ENCODE measurements at regions not wholly inside any gene's neighbourhood (a gene's known extent, or its start where the extent isn't known, plus 50 kb on each side); places are given as distances from the start of the nearest gene placed in this dataset.

GRCh38 chr14:97445367-97445766 lies 648.2 kb downstream of the VRK1 start:
- no peak for DNase-seq (ENCODE audit: low read depth)

- DNase-seq (ENCODE audit: low read depth) = no peak
These were observed 648.9 kb downstream of the VRK1 start for GRCh38 chr14:97446087-97446486.

GRCh38 chr14:97452314-97452713 lies 655.1 kb downstream of the VRK1 start:
- no peak for DNase-seq (ENCODE audit: low read depth)

- DNase-seq (ENCODE audit: low read depth) = no peak
These were observed 656.8 kb downstream of the VRK1 start for GRCh38 chr14:97453991-97454390.

- no peak for DNase-seq (ENCODE audit: low read depth)
These were observed 659.3 kb downstream of the VRK1 start for GRCh38 chr14:97456462-97456861.

- DNase-seq (ENCODE audit: low read depth) = no peak
These were observed 659.8 kb downstream of the VRK1 start for GRCh38 chr14:97456958-97457357.

GRCh38 chr14:97457575-97458085 lies 660.4 kb downstream of the VRK1 start:
- no peak for DNase-seq (ENCODE audit: low read depth)

- no peak for DNase-seq (ENCODE audit: low read depth)
These were observed 661.1 kb downstream of the VRK1 start for GRCh38 chr14:97458255-97458654.

- DNase-seq (ENCODE audit: low read depth) = no peak
These were observed 661.7 kb downstream of the VRK1 start for GRCh38 chr14:97458661-97459579.

GRCh38 chr14:97462081-97462480 lies 664.9 kb downstream of the VRK1 start:
- DNase-seq (ENCODE audit: low read depth) = no peak

- DNase-seq (ENCODE audit: low read depth) = no peak
These were observed 671.0 kb downstream of the VRK1 start for GRCh38 chr14:97468220-97468619.

- DNase-seq (ENCODE audit: low read depth) = no peak
These were observed 680.2 kb downstream of the VRK1 start for GRCh38 chr14:97477353-97477752.

- no peak for DNase-seq (ENCODE audit: low read depth)
These were observed 688.0 kb downstream of the VRK1 start for GRCh38 chr14:97485201-97485600.

- DNase-seq (ENCODE audit: low read depth) = no peak
These were observed 689.5 kb downstream of the VRK1 start for GRCh38 chr14:97486601-97487120.

GRCh38 chr14:97489750-97490149 lies 692.6 kb downstream of the VRK1 start:
- no peak for DNase-seq (ENCODE audit: low read depth)

- DNase-seq (ENCODE audit: low read depth) = no peak
These were observed 693.4 kb downstream of the VRK1 start for GRCh38 chr14:97490521-97491070.

- DNase-seq (ENCODE audit: low read depth) = no peak
These were observed 694.5 kb downstream of the VRK1 start for GRCh38 chr14:97491697-97492096.

- no peak for DNase-seq (ENCODE audit: low read depth)
These were observed 702.8 kb downstream of the VRK1 start for GRCh38 chr14:97499790-97500481.

GRCh38 chr14:97506626-97507025 lies 709.4 kb downstream of the VRK1 start:
- no peak for DNase-seq (ENCODE audit: low read depth)

- DNase-seq (ENCODE audit: low read depth) = no peak
These were observed 716.7 kb downstream of the VRK1 start for GRCh38 chr14:97513891-97514290.

- no peak for DNase-seq (ENCODE audit: low read depth)
These were observed 720.5 kb downstream of the VRK1 start for GRCh38 chr14:97517566-97518234.

GRCh38 chr14:97523936-97524335 lies 726.8 kb downstream of the VRK1 start:
- no peak for DNase-seq (ENCODE audit: low read depth)

All from fibroblast of the conjunctiva (primary cell).